ENCODE measurements at regions not wholly inside any gene's neighbourhood (a gene's known extent, or its start where the extent isn't known, plus 50 kb on each side); places are given as distances from the start of the nearest gene placed in this dataset.

DNA sequence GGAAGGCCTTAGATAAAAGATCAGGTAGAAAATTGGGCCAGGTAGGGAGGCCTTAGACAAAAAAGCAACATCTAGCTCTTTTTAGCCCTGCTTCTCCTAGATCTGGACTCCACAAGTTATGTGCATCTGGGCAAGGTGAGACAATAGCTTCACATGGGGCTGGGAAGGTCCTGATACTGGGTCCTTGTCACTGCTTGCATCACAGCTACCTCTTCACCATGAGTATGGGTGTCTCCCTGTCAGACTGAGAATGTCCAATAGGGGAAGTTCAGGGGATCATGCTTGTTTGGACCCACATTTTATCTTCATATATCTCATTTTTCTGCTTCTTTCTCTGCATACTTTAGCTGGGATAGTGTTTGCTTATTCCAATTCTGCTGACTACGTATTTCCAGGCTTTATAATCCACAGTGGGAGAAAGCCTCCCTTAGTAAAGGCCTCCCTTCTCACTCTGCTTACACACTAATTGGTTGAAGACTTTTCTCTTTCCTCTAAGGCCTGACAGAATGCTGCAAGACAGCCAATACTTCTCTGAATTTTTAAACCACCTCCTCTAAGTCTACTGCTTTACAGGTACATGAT, 189.6 kb downstream of the CYRIA start:
- in situ Hi-C loops (cut with MboI; ENCODE audit: low sequenced_read_pairs) = no loop called here
- Histone ChIP-seq H3K23ac (ENCODE audit: low read depth, low read length) (no peak overlapping the region), H3K9me3 (ENCODE audit: control insufficient read depth, insufficient read depth, low read length) (peaks cover 14% of the 10 kb centered on the region), H3K9me1 (ENCODE audit: insufficient read depth, low read length) (no peaks in the 10 kb centered on the region), H3K56ac (ENCODE audit: extremely low read depth, insufficient read depth, low read length) (no peak overlapping the region), H3K4ac (ENCODE audit: low read depth, low read length) (no peak overlapping the region), H3K9ac (ENCODE audit: low read depth, low read length) (no peak overlapping the region), H2BK15ac (ENCODE audit: low read depth, low read length) (no peak overlapping the region), H4K91ac (ENCODE audit: insufficient read depth, low read depth, low read length) (no peak overlapping the region), H3K79me1 (ENCODE audit: low read depth in 1 of 2, low read length in 2 of 2) (no peaks in the 10 kb centered on the region), H3K14ac (replicated peaks; ENCODE audit: low read depth, low read length) (no peak overlapping the region), H3K27ac (ENCODE audit: insufficient read depth, low read length) (no peak overlapping the region), H3K18ac (ENCODE audit: low read depth, low read length) (no peak overlapping the region), H2AK9ac (replicated peaks; ENCODE audit: low read depth, low read length, poor library complexity) (no peak overlapping the region), H2AK5ac (ENCODE audit: low read depth, low read length) (no peak overlapping the region), H3K4me1 (ENCODE audit: control insufficient read depth, insufficient read depth, low read length) (no peaks in the 10 kb centered on the region), H4K20me1 (ENCODE audit: insufficient read depth, low read length) (no peaks in the 10 kb centered on the region), H2BK5ac (ENCODE audit: low read depth, low read length, poor library complexity, severe bottlenecking) (no peak overlapping the region), H4K5ac (ENCODE audit: low read depth, low read length) (no peak overlapping the region), H2BK20ac (ENCODE audit: low read depth, low read length) (no peak overlapping the region), H3K27me3 (ENCODE audit: control insufficient read depth, insufficient read depth, low read length) (no peaks in the 10 kb centered on the region), H3K4me2 (ENCODE audit: low read depth, low read length) (no peak overlapping the region), H2BK120ac (ENCODE audit: low read depth, low read length) (no peak overlapping the region), H2AFZ (replicated peaks; ENCODE audit: low read length, poor library complexity) (no peak overlapping the region), H3K36me3 (ENCODE audit: control insufficient read depth, insufficient read depth, low read length) (no peaks in the 10 kb centered on the region), H3K4me3 (ENCODE audit: insufficient read depth, low read depth, low read length) (no peak overlapping the region), H4K8ac (ENCODE audit: low read depth in 2 of 2, low read length in 2 of 2) (no peak overlapping the region)
- no peak for ATAC-seq (ENCODE audit: low read depth)
- POLR2A ChIA-PET (ENCODE audit: unreplicated experiment) = no interaction called here
- no TSS peak for BruUV-seq (replicated peaks)
- CTCF ChIA-PET = no interaction called here
- intact Hi-C loops (cut with micrococcal nuclease) = no loop called here
- no peak for DNase-seq
- no peak for TF ChIP-seq CHD1 (IDR thresholded peaks at IDR 0.05; ENCODE audit: low read depth, low read length)
- peak; percentile 51 for TF ChIP-seq MAFK (IDR thresholded peaks at IDR 0.05; ENCODE audit: low read depth, low read length)
- no peak for TF ChIP-seq POLR2A (IDR thresholded peaks at IDR 0.05; ENCODE audit: low read depth, low read length)
- dilution Hi-C loops (cut with HindIII; ENCODE audit: low sequenced_read_pairs, unreplicated experiment) = no loop called here
- no CpG with 5 or more reads among the region's 1 CpG for WGBS, 2 experiments (ENCODE audit: extremely low coverage in 2 of 2, insufficient read length in 1 of 2)

Data from IMR-90 (cell line).